ENCODE measurements at regions not wholly inside any gene's neighbourhood (a gene's known extent, or its start where the extent isn't known, plus 50 kb on each side); places are given as distances from the start of the nearest gene placed in this dataset.

DNA sequence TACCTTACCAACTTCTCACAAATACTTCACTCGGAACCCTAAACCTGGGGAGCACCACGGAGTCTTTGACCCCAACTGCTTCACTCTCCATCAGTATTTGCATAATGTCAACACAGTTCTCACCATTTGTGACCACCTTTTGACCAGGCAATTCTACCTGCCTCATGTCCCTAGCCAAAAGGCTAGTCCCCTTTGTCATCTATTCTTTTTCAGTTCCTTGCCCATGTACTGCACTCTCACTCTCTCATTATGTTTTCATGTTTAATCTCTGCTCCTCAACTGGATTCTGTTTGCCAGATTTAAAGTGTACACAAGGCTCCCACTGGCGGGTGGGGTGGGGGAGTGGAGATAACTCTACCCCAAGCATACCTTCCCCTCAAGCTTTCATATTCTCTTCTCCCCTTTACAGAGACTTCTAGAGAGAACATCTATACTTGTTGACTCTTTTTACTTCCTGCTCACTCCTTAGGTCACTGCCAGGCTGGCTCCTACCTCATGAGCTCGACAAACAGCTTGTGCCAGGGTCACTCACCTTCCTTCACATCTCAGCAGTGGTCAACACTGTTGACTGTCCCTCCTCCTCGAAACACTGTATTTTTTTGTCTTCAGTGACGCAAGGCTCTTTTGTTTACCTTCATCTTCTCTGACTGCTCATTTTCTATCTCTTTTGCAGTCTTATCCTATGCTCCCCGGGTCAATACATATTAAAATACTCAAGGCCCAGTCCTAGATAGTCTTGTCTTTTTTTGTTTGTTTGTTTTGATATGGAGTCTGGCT lies 88.7 kb upstream of the MAP4K3 start (continued):
- TF ChIP-seq, protein P1, sequence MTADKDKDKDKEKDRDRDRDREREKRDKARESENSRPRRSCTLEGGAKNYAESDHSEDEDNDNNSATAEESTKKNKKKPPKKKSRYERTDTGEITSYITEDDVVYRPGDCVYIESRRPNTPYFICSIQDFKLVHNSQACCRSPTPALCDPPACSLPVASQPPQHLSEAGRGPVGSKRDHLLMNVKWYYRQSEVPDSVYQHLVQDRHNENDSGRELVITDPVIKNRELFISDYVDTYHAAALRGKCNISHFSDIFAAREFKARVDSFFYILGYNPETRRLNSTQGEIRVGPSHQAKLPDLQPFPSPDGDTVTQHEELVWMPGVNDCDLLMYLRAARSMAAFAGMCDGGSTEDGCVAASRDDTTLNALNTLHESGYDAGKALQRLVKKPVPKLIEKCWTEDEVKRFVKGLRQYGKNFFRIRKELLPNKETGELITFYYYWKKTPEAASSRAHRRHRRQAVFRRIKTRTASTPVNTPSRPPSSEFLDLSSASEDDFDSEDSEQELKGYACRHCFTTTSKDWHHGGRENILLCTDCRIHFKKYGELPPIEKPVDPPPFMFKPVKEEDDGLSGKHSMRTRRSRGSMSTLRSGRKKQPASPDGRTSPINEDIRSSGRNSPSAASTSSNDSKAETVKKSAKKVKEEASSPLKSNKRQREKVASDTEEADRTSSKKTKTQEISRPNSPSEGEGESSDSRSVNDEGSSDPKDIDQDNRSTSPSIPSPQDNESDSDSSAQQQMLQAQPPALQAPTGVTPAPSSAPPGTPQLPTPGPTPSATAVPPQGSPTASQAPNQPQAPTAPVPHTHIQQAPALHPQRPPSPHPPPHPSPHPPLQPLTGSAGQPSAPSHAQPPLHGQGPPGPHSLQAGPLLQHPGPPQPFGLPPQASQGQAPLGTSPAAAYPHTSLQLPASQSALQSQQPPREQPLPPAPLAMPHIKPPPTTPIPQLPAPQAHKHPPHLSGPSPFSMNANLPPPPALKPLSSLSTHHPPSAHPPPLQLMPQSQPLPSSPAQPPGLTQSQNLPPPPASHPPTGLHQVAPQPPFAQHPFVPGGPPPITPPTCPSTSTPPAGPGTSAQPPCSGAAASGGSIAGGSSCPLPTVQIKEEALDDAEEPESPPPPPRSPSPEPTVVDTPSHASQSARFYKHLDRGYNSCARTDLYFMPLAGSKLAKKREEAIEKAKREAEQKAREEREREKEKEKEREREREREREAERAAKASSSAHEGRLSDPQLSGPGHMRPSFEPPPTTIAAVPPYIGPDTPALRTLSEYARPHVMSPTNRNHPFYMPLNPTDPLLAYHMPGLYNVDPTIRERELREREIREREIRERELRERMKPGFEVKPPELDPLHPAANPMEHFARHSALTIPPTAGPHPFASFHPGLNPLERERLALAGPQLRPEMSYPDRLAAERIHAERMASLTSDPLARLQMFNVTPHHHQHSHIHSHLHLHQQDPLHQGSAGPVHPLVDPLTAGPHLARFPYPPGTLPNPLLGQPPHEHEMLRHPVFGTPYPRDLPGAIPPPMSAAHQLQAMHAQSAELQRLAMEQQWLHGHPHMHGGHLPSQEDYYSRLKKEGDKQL (CRISPR knock-in tag; IDR thresholded peaks at IDR 0.05; ENCODE audit: low read depth), result peak; percentile 60; the same call in 1 of the 2 replicates
- TF ChIP-seq, protein P2, sequence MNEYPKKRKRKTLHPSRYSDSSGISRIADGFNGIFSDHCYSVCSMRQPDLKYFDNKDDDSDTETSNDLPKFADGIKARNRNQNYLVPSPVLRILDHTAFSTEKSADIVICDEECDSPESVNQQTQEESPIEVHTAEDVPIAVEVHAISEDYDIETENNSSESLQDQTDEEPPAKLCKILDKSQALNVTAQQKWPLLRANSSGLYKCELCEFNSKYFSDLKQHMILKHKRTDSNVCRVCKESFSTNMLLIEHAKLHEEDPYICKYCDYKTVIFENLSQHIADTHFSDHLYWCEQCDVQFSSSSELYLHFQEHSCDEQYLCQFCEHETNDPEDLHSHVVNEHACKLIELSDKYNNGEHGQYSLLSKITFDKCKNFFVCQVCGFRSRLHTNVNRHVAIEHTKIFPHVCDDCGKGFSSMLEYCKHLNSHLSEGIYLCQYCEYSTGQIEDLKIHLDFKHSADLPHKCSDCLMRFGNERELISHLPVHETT (CRISPR knock-in tag; conservative IDR thresholded peaks at IDR 0.05), result no peak
- TF ChIP-seq TBX2 (CRISPR knock-in tag; IDR thresholded peaks at IDR 0.05; ENCODE audit: borderline replicate concordance) (0 out of 2 replicates have a peak, but pooled peaks have one; percentile 9), CEBPG (CRISPR knock-in tag; IDR thresholded peaks at IDR 0.05) (peak; percentile 74), KDM2A (CRISPR knock-in tag; IDR thresholded peaks at IDR 0.05; ENCODE audit: borderline replicate concordance, low read depth) (0 out of 2 replicates have a peak, but pooled peaks have one; percentile 38), NCOA2 (CRISPR knock-in tag; IDR thresholded peaks at IDR 0.05) (peak; percentile 80), BRD4 (CRISPR knock-in tag; IDR thresholded peaks at IDR 0.05) (no peak), ZNF879 (CRISPR knock-in tag; IDR thresholded peaks at IDR 0.05) (no peak), TCF7L2 (IDR thresholded peaks at IDR 0.05; ENCODE audit: low read depth, low read length) (no peak), SCMH1 (CRISPR knock-in tag; IDR thresholded peaks at IDR 0.05; ENCODE audit: borderline replicate concordance) (no peak), ZNF841 (CRISPR knock-in tag; IDR thresholded peaks at IDR 0.05; ENCODE audit: borderline replicate concordance) (no peak), ZNF572 (CRISPR knock-in tag; IDR thresholded peaks at IDR 0.05) (no peak), NR1H2 (CRISPR knock-in tag; IDR thresholded peaks at IDR 0.05; ENCODE audit: borderline replicate concordance, low read depth) (no peak), ZEB1 (IDR thresholded peaks at IDR 0.05; ENCODE audit: insufficient replicate concordance, low read depth) (no peak), ZSCAN25 (CRISPR knock-in tag; IDR thresholded peaks at IDR 0.05) (no peak), GATA4 (IDR thresholded peaks at IDR 0.05; ENCODE audit: borderline replicate concordance, low read depth) (0 out of 2 replicates have a peak, but pooled peaks have one; percentile 15)
- TF ChIP-seq, protein P3, sequence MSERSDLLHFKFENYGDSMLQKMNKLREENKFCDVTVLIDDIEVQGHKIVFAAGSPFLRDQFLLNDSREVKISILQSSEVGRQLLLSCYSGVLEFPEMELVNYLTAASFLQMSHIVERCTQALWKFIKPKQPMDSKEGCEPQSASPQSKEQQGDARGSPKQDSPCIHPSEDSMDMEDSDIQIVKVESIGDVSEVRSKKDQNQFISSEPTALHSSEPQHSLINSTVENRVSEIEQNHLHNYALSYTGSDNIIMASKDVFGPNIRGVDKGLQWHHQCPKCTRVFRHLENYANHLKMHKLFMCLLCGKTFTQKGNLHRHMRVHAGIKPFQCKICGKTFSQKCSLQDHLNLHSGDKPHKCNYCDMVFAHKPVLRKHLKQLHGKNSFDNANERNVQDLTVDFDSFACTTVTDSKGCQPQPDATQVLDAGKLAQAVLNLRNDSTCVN (CRISPR knock-in tag; IDR thresholded peaks at IDR 0.05; ENCODE audit: borderline replicate concordance), result peak; percentile 58; the same call in 1 of the 2 replicates
- TF ChIP-seq, protein P4, sequence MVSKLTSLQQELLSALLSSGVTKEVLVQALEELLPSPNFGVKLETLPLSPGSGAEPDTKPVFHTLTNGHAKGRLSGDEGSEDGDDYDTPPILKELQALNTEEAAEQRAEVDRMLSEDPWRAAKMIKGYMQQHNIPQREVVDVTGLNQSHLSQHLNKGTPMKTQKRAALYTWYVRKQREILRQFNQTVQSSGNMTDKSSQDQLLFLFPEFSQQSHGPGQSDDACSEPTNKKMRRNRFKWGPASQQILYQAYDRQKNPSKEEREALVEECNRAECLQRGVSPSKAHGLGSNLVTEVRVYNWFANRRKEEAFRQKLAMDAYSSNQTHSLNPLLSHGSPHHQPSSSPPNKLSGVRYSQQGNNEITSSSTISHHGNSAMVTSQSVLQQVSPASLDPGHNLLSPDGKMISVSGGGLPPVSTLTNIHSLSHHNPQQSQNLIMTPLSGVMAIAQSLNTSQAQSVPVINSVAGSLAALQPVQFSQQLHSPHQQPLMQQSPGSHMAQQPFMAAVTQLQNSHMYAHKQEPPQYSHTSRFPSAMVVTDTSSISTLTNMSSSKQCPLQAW (CRISPR knock-in tag; IDR thresholded peaks at IDR 0.05), result 0 out of 2 replicates have a peak, but pooled peaks have one; percentile 18
- TF ChIP-seq, protein P5, sequence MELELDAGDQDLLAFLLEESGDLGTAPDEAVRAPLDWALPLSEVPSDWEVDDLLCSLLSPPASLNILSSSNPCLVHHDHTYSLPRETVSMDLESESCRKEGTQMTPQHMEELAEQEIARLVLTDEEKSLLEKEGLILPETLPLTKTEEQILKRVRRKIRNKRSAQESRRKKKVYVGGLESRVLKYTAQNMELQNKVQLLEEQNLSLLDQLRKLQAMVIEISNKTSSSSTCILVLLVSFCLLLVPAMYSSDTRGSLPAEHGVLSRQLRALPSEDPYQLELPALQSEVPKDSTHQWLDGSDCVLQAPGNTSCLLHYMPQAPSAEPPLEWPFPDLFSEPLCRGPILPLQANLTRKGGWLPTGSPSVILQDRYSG (CRISPR knock-in tag; IDR thresholded peaks at IDR 0.05), result no peak
